Medulla oblongata (tissue), 1 donor: ENCODE measurements at regions not wholly inside any gene's neighbourhood (a gene's known extent, or its start where the extent isn't known, plus 50 kb on each side); places are given as distances from the start of the nearest gene placed in this dataset.

Experiments used
- DNase-seq: peaks from one replicate; pipeline ENCODE4 v3.0.0-alpha.2; 2015; ENCODE audit errors: extremely low spot score

DNA sequence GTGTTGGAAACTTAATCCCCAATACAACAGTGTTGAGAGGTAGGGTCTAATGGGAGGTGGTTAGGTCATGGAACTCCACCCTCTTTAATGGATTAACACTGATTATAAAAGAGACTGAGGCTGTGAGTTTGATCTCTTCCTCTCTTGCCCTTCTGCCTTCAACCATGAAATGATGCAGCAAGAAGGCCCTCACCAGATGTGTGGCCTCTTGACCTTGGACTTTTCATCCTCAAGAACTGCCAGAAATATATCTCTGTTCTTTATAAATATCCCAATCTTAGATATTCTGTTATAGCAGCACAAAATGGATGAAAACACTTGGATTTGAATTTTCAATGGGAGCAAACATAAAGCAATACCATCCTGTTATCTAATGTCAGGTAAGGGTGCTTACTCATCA, 67.6 kb downstream of the NMUR2 start:
- no peak for DNase-seq

DNA sequence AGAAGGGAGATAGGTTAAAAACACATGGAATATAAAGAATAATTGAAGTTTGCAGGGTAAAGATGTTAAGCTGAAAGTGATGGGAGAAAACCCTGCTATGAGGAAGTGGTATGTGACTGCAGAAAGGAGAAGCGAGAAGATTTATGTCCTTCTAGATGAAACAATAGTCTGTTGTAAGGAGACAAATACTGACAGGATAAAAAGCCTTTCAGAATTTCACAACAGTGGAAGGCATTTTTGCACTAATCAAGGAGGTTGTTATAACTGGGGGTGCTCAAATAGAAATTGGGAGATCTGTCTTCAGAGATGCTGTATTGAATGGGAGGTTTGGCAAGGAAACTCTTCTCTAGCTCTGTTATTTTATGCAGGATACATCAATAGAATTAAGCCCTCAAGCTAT, 69.6 kb downstream of the NMUR2 start:
- DNase-seq: peak; percentile 64

DNA sequence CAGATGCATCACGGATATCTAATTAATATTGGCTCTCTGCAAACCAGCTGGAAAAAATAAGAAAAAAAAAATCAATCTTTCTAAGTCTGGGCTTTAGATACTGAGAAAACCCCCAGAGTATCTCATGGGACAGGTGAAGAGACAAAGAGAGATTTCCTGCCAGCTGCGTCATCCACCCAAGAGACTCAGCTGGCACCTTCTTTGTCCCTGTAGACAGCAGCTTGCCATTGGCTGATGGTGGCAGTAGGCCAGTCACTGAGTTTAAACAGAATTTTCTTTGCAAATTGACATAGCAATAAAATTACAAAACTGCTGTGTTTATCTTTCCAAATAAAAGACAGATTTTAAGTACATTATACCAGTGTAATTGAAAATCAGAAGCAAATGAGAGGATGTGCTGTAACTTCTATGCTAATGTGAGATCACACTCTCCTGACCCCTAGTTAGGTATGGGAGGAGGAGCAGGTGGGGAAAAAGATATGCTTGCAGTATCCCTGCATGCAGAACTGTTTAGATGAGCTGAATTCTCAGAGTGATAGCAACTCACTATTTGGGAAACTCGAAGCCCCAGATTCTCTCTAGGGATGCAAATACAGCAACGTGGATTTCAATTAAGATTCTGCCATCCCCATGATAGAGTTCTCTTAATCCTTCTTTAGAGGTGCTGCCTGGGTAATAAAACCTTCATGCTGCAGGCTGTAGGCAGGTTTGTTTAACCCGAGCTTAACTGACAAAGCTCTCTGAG, 72.2 kb downstream of the NMUR2 start:
- no peak for DNase-seq

DNA sequence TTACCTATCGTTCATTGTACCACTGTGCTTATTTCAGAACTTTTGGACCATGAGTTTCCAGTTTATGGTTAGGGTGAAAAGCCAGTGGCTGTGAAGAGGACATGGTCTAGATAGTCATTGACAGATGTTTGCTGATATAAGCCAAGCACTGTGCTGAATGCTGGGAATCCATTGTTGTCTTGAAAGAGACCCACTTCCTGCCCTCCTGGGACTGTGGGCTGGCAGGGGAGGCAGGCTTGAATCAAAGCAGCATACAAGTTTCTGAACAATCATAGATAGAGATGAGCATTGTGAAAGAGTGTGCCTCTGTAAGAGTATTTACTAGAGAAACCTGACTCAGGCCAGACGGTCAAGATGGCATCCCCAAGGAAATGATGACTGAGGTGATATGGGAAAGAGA, 73.4 kb downstream of the NMUR2 start:
- no peak for DNase-seq

DNA sequence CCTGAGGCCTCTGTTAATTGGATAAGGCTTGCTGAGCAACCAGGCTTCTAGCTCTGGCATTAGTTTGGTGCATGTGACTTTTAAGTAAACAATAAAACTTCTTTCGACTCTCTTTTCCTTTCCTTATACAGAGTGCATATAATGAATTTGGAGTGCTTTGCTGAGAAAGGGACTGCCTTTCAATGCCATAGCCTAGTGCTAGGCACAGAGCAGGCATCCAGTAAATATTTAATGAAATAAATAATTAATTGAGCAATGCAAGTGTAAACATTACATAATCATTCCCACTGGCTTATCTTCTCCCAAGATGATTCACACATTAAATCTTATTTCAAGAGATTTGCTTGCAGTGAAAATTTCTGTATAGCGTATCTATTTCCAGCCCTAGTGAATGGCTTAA, 74.1 kb downstream of the NMUR2 start:
- no peak for DNase-seq

DNA sequence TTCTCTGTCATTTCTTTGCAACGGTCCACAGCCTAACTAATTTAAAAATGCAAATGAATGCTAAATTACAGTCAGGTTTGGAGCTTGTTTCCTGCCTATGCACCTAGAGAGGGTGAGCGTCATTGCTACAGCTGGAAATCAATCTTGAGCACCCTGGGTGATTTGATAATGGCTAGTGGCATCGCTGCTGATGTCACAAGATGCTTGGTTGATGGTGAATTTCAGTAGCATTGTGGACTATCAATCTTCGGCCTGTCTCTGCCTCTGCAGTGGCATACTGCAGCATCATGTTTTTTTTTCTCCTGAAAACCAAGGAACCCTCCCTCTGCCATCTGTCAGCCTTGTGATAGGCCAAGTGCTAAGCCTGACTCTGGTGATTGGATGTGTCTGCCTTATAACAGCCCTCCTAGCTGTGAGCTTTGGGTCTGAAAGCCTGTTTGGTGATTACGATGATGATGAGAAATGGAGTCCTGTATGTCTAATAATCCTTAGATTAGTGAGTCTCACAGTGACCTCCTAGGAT, 75.3 kb downstream of the NMUR2 start:
- DNase-seq: no peak

DNA sequence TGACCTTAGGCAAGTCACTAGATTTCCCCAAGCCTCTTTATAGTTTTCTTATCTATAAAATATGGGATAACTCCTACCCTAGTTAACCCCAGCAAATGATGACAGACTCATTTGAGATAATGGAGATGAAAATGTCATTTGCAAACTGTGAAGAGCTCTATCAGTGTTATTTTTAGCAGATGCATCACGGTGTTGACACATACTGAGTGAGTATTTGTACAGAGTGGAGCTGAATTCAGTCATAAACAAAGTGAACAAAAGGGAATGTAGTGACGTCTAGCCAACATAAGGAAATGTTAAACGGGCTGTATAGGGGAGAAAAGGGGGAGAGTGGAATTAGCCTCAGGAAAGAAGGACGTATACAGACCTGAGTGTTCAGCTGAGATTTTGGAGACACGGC, 75.9 kb downstream of the NMUR2 start:
- no peak for DNase-seq

DNA sequence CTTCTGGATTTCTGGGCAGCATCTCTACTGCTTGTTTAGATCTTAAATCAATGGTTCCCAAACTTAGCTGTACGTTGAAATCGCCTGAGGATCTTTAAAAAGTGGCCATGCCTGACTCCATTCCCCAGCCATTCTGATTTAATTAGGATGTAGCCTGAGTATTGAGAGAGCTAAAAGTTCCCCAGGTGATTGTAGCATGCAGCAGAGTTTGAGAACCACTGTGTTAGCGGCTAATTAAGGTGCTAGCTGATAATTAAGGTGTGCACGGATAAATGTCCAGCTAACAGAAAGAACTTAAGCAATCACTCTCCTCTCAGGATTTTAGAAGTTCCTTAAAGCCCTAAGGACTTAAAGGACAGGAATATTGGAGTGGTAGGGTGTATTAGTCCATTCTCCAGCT, 89.1 kb downstream of the NMUR2 start:
- no peak for DNase-seq

DNA sequence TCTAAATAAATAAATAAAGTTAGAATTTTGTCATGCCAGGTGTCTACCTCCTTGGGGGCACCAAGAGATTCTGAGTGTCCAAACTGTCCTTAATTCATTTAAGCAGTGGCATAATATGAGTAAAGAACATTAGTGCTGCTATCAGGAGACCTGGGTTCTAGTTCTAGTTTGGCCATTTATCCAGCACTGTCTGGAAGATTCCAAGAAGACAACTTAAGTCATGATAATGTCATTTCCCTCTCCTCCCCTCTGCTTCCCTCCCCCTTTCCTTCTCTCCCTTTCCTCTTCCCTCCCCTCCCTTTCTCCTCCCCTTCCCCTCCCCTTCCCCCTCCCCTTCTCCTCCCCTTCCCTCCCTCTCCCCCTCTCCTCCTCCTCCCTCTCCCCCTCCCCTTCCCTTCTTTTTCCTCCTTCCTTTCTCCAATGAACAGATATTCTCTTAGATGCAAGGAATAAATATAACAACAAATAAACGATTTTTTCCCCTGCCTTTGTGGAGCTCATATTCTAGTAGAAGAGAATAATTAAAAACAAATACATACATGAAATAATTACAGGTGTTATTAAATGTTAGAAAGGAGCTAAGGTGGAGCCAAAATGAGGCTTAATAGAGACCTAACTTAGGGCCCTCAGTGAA, 90.8 kb downstream of the NMUR2 start:
- DNase-seq: no peak

DNA sequence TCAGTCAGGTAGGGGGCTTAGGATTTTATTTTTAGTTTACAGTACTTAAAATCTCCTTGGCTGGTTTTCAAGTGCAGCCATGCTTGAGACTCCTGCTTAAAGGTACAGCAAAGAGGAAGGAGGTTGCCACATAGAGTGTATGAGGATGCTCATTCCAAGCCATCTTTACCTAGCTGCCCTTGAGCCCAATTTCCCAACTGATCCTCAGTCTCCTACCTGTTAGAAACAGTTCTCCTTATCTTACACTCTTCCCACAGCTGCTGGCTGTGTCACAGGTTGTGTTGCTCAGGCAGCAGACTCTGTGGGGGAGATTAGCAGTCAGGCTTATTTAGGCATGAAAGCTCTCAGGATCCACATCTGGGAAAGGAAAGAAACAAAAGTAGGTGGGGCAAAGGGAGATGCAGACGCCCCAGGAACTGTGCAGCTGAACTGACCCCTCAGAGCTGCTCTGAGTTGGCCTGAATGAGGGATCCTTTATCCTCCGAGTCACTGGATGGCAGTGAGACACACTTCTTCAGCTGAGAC, 95.1 kb downstream of the NMUR2 start:
- no peak for DNase-seq

DNA sequence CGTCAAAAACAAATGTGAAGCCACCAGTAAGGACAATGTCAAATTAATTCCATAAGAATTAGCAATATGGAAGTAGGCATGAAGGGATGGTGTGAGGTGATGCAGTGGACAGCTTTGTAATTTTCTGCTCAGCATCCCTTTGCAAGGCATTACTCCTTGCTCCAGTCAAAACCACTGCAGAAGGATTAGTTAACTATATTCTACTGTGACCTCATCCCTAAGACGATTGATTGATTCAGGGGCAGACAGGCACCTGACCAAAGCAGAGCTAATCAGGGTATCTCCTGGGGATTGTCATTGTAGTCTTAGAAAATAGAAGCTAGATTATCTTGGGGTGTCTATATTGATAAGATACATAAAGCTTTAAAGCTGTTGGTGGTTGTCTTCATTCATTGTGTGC, 98.7 kb downstream of the NMUR2 start:
- no peak for DNase-seq

DNA sequence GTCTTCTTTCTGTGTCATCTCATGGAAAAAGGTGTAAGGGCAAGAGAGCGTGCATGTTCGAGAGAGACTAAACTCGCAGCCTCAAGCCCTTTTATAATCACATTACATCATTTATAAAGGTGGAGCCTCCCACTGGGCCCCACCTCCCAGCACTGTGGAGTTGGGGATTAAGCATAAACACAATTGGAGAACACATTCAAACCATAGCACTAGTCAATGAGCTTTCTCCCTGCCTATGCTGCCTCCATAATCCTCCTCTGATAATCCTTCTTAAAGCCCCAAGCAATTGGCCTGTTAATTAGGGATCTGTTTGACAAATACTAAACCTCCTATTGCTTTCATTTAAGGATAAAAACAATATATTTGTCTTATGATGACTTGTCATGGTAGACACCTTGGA, 99.6 kb downstream of the NMUR2 start:
- no peak for DNase-seq

DNA sequence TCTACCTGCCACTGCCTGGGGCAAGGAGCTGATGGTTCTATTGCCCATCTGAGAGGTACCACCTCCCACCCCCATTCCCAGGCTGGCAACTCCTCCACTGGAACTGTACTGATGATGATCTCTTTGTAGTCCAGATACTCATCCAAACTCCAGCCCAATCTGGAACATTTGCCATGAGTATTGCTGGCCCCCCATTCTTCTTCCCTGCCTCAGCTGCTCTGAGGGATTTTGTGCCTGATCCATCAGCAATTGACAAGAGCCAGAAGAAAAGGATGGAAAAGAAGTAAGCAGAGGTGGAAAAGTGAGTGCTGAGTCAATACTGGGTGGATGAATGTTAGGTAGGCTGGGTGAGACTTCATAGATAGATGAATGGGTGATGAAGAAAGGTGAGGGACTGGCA, 101.2 kb downstream of the NMUR2 start:
- no peak for DNase-seq

DNA sequence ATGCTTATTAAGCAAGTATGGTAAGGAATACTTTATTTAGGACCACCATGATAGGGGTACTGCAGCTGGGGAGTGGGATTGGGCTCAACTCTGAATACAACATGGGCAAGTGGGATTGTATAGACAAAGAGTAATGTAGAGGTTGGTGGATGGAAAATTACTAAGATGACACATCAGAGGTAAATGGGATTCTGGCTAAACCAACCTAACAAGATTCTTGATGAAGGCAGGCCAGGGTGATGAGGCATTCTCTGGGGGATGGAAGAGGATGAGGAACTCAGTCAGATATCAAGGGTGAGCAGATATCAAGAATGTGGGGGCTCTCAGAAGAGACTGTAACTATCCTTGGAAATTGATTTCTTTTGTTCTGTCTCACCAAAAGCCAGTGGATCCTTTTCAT, 107.2 kb downstream of the NMUR2 start:
- no peak for DNase-seq

DNA sequence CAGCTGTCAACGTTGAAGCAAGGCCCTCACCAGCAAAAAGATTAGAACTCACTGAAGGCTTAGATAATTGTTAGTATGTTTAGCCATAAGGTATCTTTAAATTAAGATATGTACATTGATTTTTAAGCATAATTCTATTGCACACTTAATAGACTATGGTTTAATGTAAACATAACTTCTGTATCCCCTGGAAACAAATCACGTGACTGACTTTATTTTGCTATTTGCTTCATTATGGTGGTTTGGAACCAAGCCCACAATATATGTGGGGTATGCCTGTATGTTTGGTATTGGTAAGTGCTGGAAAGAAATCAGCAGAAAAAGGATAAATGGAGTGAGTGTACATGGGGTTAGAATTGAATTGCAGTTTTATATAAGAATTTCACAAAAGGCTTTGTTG, 111.9 kb downstream of the NMUR2 start:
- no peak for DNase-seq

DNA sequence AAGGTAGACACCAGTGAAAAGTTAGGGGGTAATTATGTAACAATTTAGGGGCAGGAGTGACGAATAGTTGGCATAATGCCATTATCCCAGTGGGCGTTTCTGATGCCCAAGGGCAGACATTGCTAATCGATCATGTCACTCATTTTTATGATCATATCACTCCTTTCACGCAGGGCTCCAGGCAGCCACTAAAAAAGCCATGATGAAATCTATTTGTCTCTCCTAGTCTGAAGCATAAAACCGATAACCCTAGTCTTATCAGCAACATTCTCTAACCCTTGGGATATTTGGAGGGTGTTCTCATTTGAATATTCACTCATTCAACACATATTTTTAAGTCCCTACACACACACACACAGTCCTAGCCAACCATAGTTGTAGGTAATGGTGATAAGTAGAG, 114.9 kb downstream of the NMUR2 start:
- DNase-seq: no peak

DNA sequence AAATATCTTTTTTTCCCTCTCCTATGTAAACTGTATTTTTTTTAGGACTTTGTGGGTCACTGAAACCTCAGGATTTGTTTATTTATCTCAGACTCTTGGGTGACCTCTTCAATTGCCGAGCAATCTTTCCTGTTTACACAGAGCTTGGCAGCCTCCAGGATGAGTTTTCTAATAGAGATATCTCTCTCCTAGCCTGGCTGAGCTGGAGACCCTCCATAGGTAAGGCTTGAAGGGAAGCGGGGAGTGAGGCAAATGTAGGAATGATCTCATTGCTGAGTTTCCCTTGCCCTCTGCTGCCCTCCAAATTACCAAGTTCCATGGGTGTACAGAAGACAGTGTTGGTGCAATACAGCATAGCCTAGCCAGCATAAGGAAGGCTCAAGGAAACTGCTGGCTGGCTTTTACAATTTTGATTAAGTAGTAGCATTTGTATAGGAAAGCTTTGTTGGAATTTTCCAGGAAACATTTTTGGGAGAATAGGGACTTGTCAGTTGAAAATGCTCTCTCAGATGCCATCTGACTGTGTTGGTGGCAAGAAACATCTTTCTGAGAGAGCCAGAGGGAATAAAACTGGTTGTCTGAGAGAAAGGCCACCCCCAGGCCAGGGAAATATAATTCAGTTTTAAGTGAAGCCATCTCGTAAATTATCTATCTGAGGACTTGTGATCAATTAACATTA, 116.0 kb downstream of the NMUR2 start:
- DNase-seq: no peak

DNA sequence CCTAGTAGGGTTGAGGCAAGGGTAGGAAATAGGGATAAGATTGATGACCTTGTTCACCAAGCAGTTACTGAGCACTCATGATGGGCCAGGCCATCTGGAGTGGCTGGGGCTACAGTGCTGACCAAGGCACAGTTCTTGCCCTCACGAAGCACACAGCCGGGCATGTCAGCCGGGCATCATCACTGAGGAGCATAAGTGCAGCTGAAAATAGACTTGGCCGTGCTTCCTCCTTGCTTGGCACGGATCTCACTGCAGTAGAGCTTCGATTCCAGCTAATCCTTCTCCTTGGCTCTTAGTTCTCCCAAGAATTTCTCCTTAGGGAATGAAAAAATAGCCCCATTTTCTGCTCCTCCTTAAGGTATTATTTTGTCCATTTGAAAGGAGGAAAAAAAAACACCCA, 116.6 kb downstream of the NMUR2 start:
- DNase-seq: no peak

DNA sequence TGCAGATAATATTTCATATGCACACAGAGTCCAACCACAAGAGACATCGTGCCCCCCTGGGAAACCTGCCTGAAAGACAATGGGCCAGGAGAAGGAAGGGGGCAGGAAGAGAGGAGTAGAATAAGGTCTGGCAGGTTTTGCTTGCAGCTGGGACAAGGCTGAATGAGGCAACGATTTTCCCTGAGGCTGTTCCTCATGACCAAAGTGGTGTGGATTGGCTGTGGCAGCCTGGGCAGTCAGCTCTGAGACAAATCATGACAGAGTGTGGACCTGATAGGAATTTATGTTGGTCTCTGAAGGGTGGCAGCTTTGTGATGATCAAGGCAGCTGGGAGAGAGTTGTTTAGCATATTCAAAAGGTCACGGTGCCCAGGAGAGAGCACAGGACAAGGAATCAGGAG, 119.3 kb downstream of the NMUR2 start:
- no peak for DNase-seq

DNA sequence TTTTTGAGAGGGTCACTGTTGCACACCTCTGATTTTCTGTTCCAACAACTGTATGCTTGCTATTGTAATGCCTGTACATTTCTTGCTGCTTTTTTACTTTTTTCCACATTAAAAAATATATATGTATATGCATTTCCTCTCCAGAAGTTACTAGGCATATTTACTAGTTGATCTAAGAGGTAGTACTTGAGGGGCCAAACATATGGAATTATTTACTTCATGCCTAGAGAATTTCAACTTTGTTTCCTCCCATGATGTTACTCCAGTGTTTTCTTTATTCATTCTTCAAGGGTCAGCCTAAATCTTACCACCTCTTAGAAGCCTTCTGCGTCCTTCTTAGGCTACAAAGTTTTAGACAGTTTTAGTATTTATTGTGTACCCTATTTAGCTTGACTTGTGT, 122.7 kb downstream of the NMUR2 start:
- DNase-seq: no peak

DNA sequence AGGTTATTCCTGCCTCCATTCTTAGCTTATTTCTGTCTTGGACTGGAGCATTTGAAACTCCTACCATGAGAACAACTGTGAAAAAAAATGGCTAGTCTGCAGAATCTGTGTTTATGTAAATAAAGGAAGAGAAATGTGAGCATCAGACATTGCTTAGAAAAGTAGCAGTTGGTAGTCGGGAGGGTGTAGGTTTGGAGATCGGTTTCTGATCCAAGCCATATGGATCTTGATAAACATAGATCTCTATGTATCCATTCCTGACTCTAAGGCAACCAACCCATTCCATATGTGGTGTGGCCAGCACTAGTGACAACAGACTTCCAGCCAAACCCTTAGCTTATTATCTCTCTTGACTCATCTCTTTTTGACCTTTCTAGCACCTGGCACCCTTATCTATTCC, 127.1 kb downstream of the NMUR2 start:
- no peak for DNase-seq

DNA sequence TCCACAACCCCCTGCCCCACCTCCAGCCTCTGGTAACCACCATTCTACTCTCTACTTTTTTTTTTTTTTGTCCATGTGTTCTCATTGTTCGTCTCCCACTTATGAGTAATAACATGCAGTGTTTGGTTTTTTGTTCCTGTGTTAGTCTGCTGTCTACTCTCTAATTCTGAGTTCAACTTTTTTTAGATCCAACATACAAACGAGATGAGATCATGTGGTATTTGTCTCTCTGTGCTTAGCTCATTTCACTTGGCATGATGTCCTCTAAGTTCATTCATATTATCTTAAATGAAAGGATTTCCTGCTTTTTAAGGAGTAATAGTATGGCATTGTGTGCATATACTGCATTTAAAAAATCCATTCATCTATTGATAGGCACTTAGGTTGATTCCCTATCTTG, 130.9 kb downstream of the NMUR2 start:
- DNase-seq: no peak

DNA sequence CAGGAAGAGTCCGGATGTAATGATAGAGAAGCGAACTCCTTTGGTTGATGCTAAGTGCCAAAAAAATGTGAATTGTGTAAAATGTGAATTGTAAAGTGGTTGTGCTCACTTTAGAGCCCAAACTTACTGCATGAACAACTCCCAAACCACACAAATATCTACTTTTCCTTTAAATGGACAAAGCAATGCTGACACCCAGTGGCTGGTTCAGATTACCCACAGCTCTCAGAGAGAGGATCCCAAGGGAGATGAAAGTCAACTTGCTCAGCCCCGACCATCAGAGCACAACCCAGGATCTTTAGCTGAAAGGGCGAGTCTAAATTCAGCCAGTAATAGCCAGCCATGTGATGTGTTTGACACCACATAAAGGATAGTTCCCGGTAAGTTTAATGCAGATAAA, 133.7 kb downstream of the NMUR2 start:
- DNase-seq: peak; percentile 62
